Thyroid gland (tissue), 4 donors: ENCODE measurements at regions not wholly inside any gene's neighbourhood (a gene's known extent, or its start where the extent isn't known, plus 50 kb on each side); places are given as distances from the start of the nearest gene placed in this dataset.

Experiments used
- CTCF ChIP-seq, 6 experiments: fragments of 200-600 bp in 3 of 6; fragments of 450-650 bp in 3 of 6; sonication (generic) in 3 of 6; IDR thresholded peaks; one replicate each; pipeline ENCODE4 v1.5.1; 2016 to 2019; ENCODE audit warnings: antibody characterized with exemption in 6 of 6, mild to moderate bottlenecking in 2 of 6, inconsistent platforms in 1 of 6, moderate library complexity in 1 of 6
- POLR2A ChIP-seq, 2 donors: fragments of 450-650 bp; IDR thresholded peaks; one replicate each; pipeline ENCODE4 v1.6.1; 2017; ENCODE audit warnings: antibody characterized with exemption in 2 of 2, mild to moderate bottlenecking in 2 of 2, moderate library complexity in 1 of 2

- TF ChIP-seq CTCF (IDR thresholded peaks at IDR 0.05) = no peak
- no peak for TF ChIP-seq POLR2A (IDR thresholded peaks at IDR 0.05)
Observed at GRCh38 chr20:4413314-4414049, 164.4 kb upstream of the ADRA1D start.
